IMR-90 (cell line): ENCODE measurements at regions not wholly inside any gene's neighbourhood (a gene's known extent, or its start where the extent isn't known, plus 50 kb on each side); places are given as distances from the start of the nearest gene placed in this dataset.

Experiments
- ATAC-seq: fragments of 200-7000 bp; cut with Tn5 transposase; 2 replicates; pipeline ENCODE4 v1.9.1; 2020; ENCODE audit warnings: low read depth, mild to moderate bottlenecking, moderate library complexity
- BruUV-seq: library from RNA; stranded (reverse); fragments of 400-500 nt; replicated peaks from 2 replicates; lab custom pipeline; 2021; lab: Mats Ljungman, UMichigan
- CTCF ChIA-PET: fragments of 300-600 bp; formaldehyde crosslinking; extraction: SDS; loops from one replicate; lab custom pipeline; 2021; ENCODE audit warnings: antibody characterized with exemption; lab: Yijun Ruan, JAX
- POLR2A ChIA-PET: fragments of 300-600 bp; sonication (Branson Sonifier 250); formaldehyde crosslinking; loops from one replicate; lab custom pipeline; 2022; ENCODE audit warnings: antibody characterized with exemption; ENCODE audit not compliant: unreplicated experiment; lab: Charles Lee
- DNase-seq: peaks from one replicate; pipeline ENCODE4 v3.0.0; 2013
- H2AFZ ChIP-seq: replicated peaks from 2 replicates; pipeline ENCODE3; 2013; ENCODE audit warnings: low read length, mild to moderate bottlenecking; ENCODE audit not compliant: poor library complexity
- H2AK5ac ChIP-seq: 2 replicates; pipeline ENCODE4 v1.6.1; 2013; ENCODE audit warnings: low read depth, low read length, inconsistent platforms
- H2AK9ac ChIP-seq: replicated peaks from 2 replicates; pipeline ENCODE3; 2013; ENCODE audit warnings: mild to moderate bottlenecking, low read depth, low read length, moderate library complexity; ENCODE audit not compliant: poor library complexity
- H2BK120ac ChIP-seq: 2 replicates; pipeline ENCODE4 v1.6.1; 2013; ENCODE audit warnings: low read depth, low read length, inconsistent platforms
- H2BK15ac ChIP-seq: 3 replicates; pipeline ENCODE4 v1.6.1; 2013; ENCODE audit warnings: low read depth, low read length, inconsistent platforms
- H2BK20ac ChIP-seq: 2 replicates; pipeline ENCODE4 v1.6.1; 2013; ENCODE audit warnings: low read depth, mild to moderate bottlenecking, inconsistent platforms, low read length, moderate library complexity
- H2BK5ac ChIP-seq: 2 replicates; pipeline ENCODE4 v1.6.1; 2013; ENCODE audit warnings: mild to moderate bottlenecking, low read depth, low read length, inconsistent platforms; ENCODE audit not compliant: poor library complexity, severe bottlenecking
- H3K14ac ChIP-seq: replicated peaks from 2 replicates; pipeline ENCODE4 v1.6.1; 2013; ENCODE audit warnings: low read depth, low read length, inconsistent platforms
- H3K18ac ChIP-seq: 2 replicates; pipeline ENCODE4 v1.6.1; 2013; ENCODE audit warnings: low read depth, low read length, control low read depth
- H3K23ac ChIP-seq: 2 replicates; pipeline ENCODE4 v1.6.1; 2013; ENCODE audit warnings: low read depth, low read length, inconsistent platforms
- H3K27ac ChIP-seq: 2 replicates; pipeline ENCODE4 v1.5.1; 2013; ENCODE audit warnings: mild to moderate bottlenecking, control low read depth, low read length; ENCODE audit not compliant: insufficient read depth
- H3K27me3 ChIP-seq: 2 replicates; pipeline ENCODE4 v1.6.1; 2013; ENCODE audit warnings: low read length; ENCODE audit not compliant: control insufficient read depth, insufficient read depth
- H3K36me3 ChIP-seq: 2 replicates; pipeline ENCODE4 v1.6.1; 2013; ENCODE audit warnings: low read length, mixed read lengths; ENCODE audit not compliant: control insufficient read depth, insufficient read depth
- H3K4ac ChIP-seq: 2 replicates; pipeline ENCODE4 v1.6.1; 2013; ENCODE audit warnings: low read depth, low read length, inconsistent platforms
- H3K4me1 ChIP-seq: 2 replicates; pipeline ENCODE4 v1.6.1; 2013; ENCODE audit warnings: low read length, mixed read lengths; ENCODE audit not compliant: control insufficient read depth, insufficient read depth
- H3K4me2 ChIP-seq: 2 replicates; pipeline ENCODE4 v1.6.1; 2013; ENCODE audit warnings: low read depth, mild to moderate bottlenecking, control low read depth, low read length, moderate library complexity
- H3K4me3 ChIP-seq: 2 replicates; pipeline ENCODE4 v1.5.1; 2013; ENCODE audit warnings: low read depth, mild to moderate bottlenecking, control low read depth, low read length, moderate library complexity; ENCODE audit not compliant: insufficient read depth
- H3K56ac ChIP-seq: 2 replicates; pipeline ENCODE4 v1.6.1; 2013; ENCODE audit warnings: low read length, inconsistent platforms; ENCODE audit not compliant: insufficient read depth; ENCODE audit errors: extremely low read depth
- H3K79me1 ChIP-seq, 2 experiments: 2 replicates each; pipeline ENCODE4 v1.6.1; 2013; ENCODE audit warnings: low read length in 2 of 2, inconsistent platforms in 1 of 2, low read depth in 1 of 2
- H3K9ac ChIP-seq: 2 replicates; pipeline ENCODE4 v1.6.1; 2013; ENCODE audit warnings: low read depth, low read length, control low read depth
- H3K9me1 ChIP-seq: 2 replicates; pipeline ENCODE4 v1.6.1; 2013; ENCODE audit warnings: low read length, inconsistent platforms; ENCODE audit not compliant: insufficient read depth
- H3K9me3 ChIP-seq: 2 replicates; pipeline ENCODE4 v1.6.1; 2013; ENCODE audit warnings: low read length; ENCODE audit not compliant: control insufficient read depth, insufficient read depth
- H4K20me1 ChIP-seq: 2 replicates; pipeline ENCODE4 v1.6.1; 2013; ENCODE audit warnings: low read length, inconsistent platforms; ENCODE audit not compliant: insufficient read depth
- H4K5ac ChIP-seq: 2 replicates; pipeline ENCODE4 v1.6.1; 2013; ENCODE audit warnings: mild to moderate bottlenecking, low read depth, low read length, control low read depth
- H4K8ac ChIP-seq, 2 experiments: 2 replicates each; pipeline ENCODE4 v1.6.1; 2013; ENCODE audit warnings: low read depth in 2 of 2, low read length in 2 of 2, control low read depth in 1 of 2, inconsistent platforms in 1 of 2
- H4K91ac ChIP-seq: 2 replicates; pipeline ENCODE4 v1.6.1; 2013; ENCODE audit warnings: low read depth, low read length, inconsistent platforms; ENCODE audit not compliant: insufficient read depth
- BHLHE40 ChIP-seq: fragments of 150-350 bp; IDR thresholded peaks from 2 replicates; pipeline ENCODE4 v1.6.1; 2016; ENCODE audit warnings: mild to moderate bottlenecking, low read depth, low read length
- CEBPB ChIP-seq: IDR thresholded peaks from 2 replicates; pipeline ENCODE4 v1.6.1; 2012; ENCODE audit warnings: low read depth, low read length, improper control_type of control experiment
- CTCF ChIP-seq: conservative IDR thresholded peaks from 2 replicates; pipeline ENCODE4 v1.5.1; 2012; ENCODE audit warnings: mild to moderate bottlenecking, low read depth, low read length, improper control_type of control experiment
- ELK1 ChIP-seq: fragments of 150-350 bp; IDR thresholded peaks from 2 replicates; pipeline ENCODE4 v1.6.1; 2016; ENCODE audit warnings: low read depth, mild to moderate bottlenecking, low read length, moderate library complexity, borderline replicate concordance
- FOS ChIP-seq: fragments of 150-350 bp; IDR thresholded peaks from 2 replicates; pipeline ENCODE4 v1.6.1; 2016; ENCODE audit warnings: low read depth, low read length
- MAFK ChIP-seq: IDR thresholded peaks from 2 replicates; pipeline ENCODE4 v1.6.1; 2012; ENCODE audit warnings: low read depth, low read length, improper control_type of control experiment
- MAZ ChIP-seq: IDR thresholded peaks from 2 replicates; pipeline ENCODE4 v1.6.1; 2012; ENCODE audit warnings: low read depth, mild to moderate bottlenecking, low read length, improper control_type of control experiment, moderate library complexity, borderline replicate concordance
- MXI1 ChIP-seq: IDR thresholded peaks from 2 replicates; pipeline ENCODE4 v1.6.1; 2012; ENCODE audit warnings: low read depth, mild to moderate bottlenecking, low read length, moderate library complexity, borderline replicate concordance
- RFX5 ChIP-seq: IDR thresholded peaks from 2 replicates; pipeline ENCODE4 v1.8.0; 2012; ENCODE audit warnings: low read depth, mild to moderate bottlenecking, low read length, moderate library complexity
- SMC3 ChIP-seq: fragments of 150-350 bp; IDR thresholded peaks from 2 replicates; pipeline ENCODE4 v1.6.1; 2016; ENCODE audit warnings: low read depth, mild to moderate bottlenecking, antibody characterized with exemption, low read length, moderate library complexity
- USF2 ChIP-seq: fragments of 150-350 bp; IDR thresholded peaks from 2 replicates; pipeline ENCODE4 v1.6.1; 2017; ENCODE audit warnings: mild to moderate bottlenecking, antibody characterized with exemption, low read length, low read depth
- WGBS, 2 experiments: methylation state at CpG; one replicate each; pipeline versions ENCODE4 v1.1.5 to v1.1.7; 2013; ENCODE audit warnings: missing lambda C conversion rate in 2 of 2; ENCODE audit not compliant: insufficient read length in 1 of 2; ENCODE audit errors: extremely low coverage in 2 of 2; 5-methylcytosine and 5-hydroxymethylcytosine counted together
- dilution Hi-C: fragments of 300-500 bp; cut with HindIII; formaldehyde crosslinking; loops from one replicate; pipeline ENCODE4 v1.14.3; 2018; ENCODE audit warnings: low sequenced_read_pairs; ENCODE audit not compliant: unreplicated experiment
- in situ Hi-C: fragments of 300-500 bp; cut with MboI; formaldehyde crosslinking; loops from 3 replicates; pipeline ENCODE4 v1.14.3; 2019; ENCODE audit warnings: low sequenced_read_pairs, inconsistent platforms, mixed read lengths
- intact Hi-C: fragments of 100-400 bp; cut with micrococcal nuclease; formaldehyde crosslinking; loops from 2 replicates; pipeline ENCODE4 v1.10.0; 2022

GRCh38 chr4:117327491-117327890 lies 242.1 kb upstream of the TRAM1L1 start:
- Histone ChIP-seq H3K9me3 (no peaks in the 10 kb centered on the region), H3K4me3 (no peak overlapping the region), H4K91ac (no peak overlapping the region), H3K27ac (no peak overlapping the region), H3K36me3 (no peaks in the 10 kb centered on the region), H3K27me3 (no peaks in the 10 kb centered on the region), H3K14ac (no peak overlapping the region), H2BK5ac (no peak overlapping the region), H3K18ac (peak overlapping the region; percentile 1; the same call in 1 of the 2 replicates), H2AFZ (no peak overlapping the region), H3K79me1 (no peaks in the 10 kb centered on the region), H3K23ac (no peak overlapping the region), H4K20me1 (no peaks in the 10 kb centered on the region; the same call in 1 of the 2 replicates), H2AK9ac (no peak overlapping the region), H3K56ac (no peak overlapping the region), H4K8ac (no peak overlapping the region), H3K4ac (peak overlapping the region; percentile 4; the same call in 1 of the 2 replicates), H3K9me1 (no peaks in the 10 kb centered on the region), H2AK5ac (no peak overlapping the region), H3K4me1 (peaks cover 6% of the 10 kb centered on the region; the same call in 1 of the 2 replicates), H4K5ac (peak overlapping the region; percentile 42; the same call in 1 of the 2 replicates), H2BK20ac (peak overlapping the region; percentile 44; the same call in 1 of the 2 replicates), H2BK15ac (no peak overlapping the region; the same call in 2 of the 3 replicates), H3K9ac (no peak overlapping the region), H3K4me2 (peak overlapping the region; percentile 3; the same call in 1 of the 2 replicates), H2BK120ac (peak overlapping the region; percentile 17)
- ChIA-PET CTCF (no interaction called here), POLR2A (no interaction called here)
- TF ChIP-seq RFX5 (no peak), MAZ (no peak), CEBPB (no peak), FOS (no peak), ELK1 (no peak), CTCF (no peak), SMC3 (no peak), MXI1 (no peak), MAFK (no peak), BHLHE40 (no peak), USF2 (no peak)
- no TSS peak for BruUV-seq
- no peak for DNase-seq
- no CpG with 5 or more reads among the region's 3 CpGs for WGBS, 2 experiments
- no peak for ATAC-seq
- dilution Hi-C loops (no loop called here), in situ Hi-C loops (no loop called here), intact Hi-C loops (no loop called here)
